ENCODE measurements at regions not wholly inside any gene's neighbourhood (a gene's known extent, or its start where the extent isn't known, plus 50 kb on each side); places are given as distances from the start of the nearest gene placed in this dataset.

DNA sequence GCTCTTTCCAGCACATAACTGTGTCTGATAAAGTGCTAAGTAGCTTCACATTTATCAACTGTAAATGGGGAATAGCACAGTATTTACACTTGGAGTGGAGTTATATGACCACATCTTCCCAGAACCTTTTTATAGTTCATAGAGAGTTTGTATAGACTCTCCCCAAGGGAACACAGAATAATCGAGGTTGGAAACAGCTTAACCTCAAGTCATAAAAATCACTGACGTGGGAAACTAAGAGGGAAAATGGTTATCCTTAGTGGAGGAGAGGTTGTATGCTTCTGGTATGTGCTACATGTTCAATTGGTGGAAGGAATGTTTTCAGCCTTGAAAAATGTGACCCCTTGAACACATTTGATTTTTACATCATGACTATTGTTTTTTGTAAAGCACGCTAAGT, 167.9 kb upstream of the KIAA1217 start:
- TF ChIP-seq, protein P1, sequence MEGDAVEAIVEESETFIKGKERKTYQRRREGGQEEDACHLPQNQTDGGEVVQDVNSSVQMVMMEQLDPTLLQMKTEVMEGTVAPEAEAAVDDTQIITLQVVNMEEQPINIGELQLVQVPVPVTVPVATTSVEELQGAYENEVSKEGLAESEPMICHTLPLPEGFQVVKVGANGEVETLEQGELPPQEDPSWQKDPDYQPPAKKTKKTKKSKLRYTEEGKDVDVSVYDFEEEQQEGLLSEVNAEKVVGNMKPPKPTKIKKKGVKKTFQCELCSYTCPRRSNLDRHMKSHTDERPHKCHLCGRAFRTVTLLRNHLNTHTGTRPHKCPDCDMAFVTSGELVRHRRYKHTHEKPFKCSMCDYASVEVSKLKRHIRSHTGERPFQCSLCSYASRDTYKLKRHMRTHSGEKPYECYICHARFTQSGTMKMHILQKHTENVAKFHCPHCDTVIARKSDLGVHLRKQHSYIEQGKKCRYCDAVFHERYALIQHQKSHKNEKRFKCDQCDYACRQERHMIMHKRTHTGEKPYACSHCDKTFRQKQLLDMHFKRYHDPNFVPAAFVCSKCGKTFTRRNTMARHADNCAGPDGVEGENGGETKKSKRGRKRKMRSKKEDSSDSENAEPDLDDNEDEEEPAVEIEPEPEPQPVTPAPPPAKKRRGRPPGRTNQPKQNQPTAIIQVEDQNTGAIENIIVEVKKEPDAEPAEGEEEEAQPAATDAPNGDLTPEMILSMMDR (IDR thresholded peaks at IDR 0.05; ENCODE audit: borderline replicate concordance, extremely low read depth, low read length, poor library complexity, severe bottlenecking), result no peak
- no peak for TF ChIP-seq EZH2 (IDR thresholded peaks at IDR 0.05; ENCODE audit: borderline replicate concordance, low read depth, low read length, severe bottlenecking)

All from DND-41 (cell line).